H1 (cell line): ENCODE measurements at regions not wholly inside any gene's neighbourhood (a gene's known extent, or its start where the extent isn't known, plus 50 kb on each side); places are given as distances from the start of the nearest gene placed in this dataset.

Source experiments
- ASH2L ChIP-seq: fragments of 200-600, 300-600 bp; sonication (generic); IDR thresholded peaks from one replicate; pipeline ENCODE4 v1.7.1; 2017; ENCODE audit warnings: low read length
- EGR1 ChIP-seq: IDR thresholded peaks from 2 replicates; pipeline ENCODE4 v1.6.1; 2011; ENCODE audit warnings: low read depth, low read length, borderline replicate concordance
- POLR2A ChIP-seq, 2 experiments: IDR thresholded peaks; 1 replicate in 1 of 2; 2 replicates in 1 of 2; pipeline ENCODE4 v1.6.1; 2011; ENCODE audit warnings: low read depth in 2 of 2, low read length in 2 of 2, mild to moderate bottlenecking in 2 of 2; ENCODE audit errors: control extremely low read depth in 1 of 2
- SIRT6 ChIP-seq: IDR thresholded peaks from one replicate; pipeline ENCODE4 v1.7.1; 2012; ENCODE audit warnings: low read length, inconsistent platforms

- TF ChIP-seq ASH2L (no peak), POLR2A (IDR thresholded peaks at IDR 0.05; ENCODE audit: control extremely low read depth in 1 of 2, low read depth in 2 of 2, low read length in 2 of 2) (no peak), SIRT6 (no peak), EGR1 (no peak)
Observed at GRCh38 chr13:89749888-89750287, 1597.6 kb upstream of the MIR17HG start (continued).
